ENCODE measurements at regions not wholly inside any gene's neighbourhood (a gene's known extent, or its start where the extent isn't known, plus 50 kb on each side); places are given as distances from the start of the nearest gene placed in this dataset.

GRCh38 chr2:23203383-23203782, 181.6 kb upstream of the KLHL29 start:
- ATAC-seq (no peak), DNase-seq (ENCODE audit: low spot score) (no peak), FAIRE-seq (peak; percentile 32)
- Histone ChIP-seq H3K9ac (ENCODE audit: insufficient read depth, low read depth, low read length) (no peak overlapping the region), H3K27me3 (ENCODE audit: control insufficient read depth in 1 of 2, insufficient read depth in 2 of 2, low read length in 2 of 2) (no peaks in the 10 kb centered on the region; a peak in 1 of 5 replicates), H3K9me3 (ENCODE audit: low read length) (no peaks in the 10 kb centered on the region), H3K79me2 (ENCODE audit: insufficient read depth, low read length) (no peaks in the 10 kb centered on the region), H3K36me3 (replicated peaks in 1 of 2; ENCODE audit: control insufficient read depth in 1 of 2, insufficient read depth in 2 of 2, low read length in 2 of 2) (no peaks in the 10 kb centered on the region), H4K20me1 (ENCODE audit: insufficient read depth, low read length) (no peaks in the 10 kb centered on the region), H3K4me3 (replicated peaks in 1 of 3; ENCODE audit: insufficient read depth in 1 of 3, low read depth in 2 of 3, low read length in 3 of 3) (no peak overlapping the region), H3K4me2 (ENCODE audit: low read depth, low read length) (no peak overlapping the region), H3K4me1 (ENCODE audit: insufficient read depth, low read length) (peaks cover 15% of the 10 kb centered on the region), H2AFZ (ENCODE audit: low read length) (no peak overlapping the region), H3K27ac (ENCODE audit: extremely low read length, insufficient read depth, low read length) (no peak overlapping the region)
- in situ Hi-C loops (cut with HindIII; ENCODE audit: extremely low pct_ligation_motif_present, low pct_unique_long_range_greater_than_20kb) (no loop called here), intact Hi-C loops (cut with micrococcal nuclease; ENCODE audit: unreplicated experiment) (no loop called here)
- TF ChIP-seq, protein P1, sequence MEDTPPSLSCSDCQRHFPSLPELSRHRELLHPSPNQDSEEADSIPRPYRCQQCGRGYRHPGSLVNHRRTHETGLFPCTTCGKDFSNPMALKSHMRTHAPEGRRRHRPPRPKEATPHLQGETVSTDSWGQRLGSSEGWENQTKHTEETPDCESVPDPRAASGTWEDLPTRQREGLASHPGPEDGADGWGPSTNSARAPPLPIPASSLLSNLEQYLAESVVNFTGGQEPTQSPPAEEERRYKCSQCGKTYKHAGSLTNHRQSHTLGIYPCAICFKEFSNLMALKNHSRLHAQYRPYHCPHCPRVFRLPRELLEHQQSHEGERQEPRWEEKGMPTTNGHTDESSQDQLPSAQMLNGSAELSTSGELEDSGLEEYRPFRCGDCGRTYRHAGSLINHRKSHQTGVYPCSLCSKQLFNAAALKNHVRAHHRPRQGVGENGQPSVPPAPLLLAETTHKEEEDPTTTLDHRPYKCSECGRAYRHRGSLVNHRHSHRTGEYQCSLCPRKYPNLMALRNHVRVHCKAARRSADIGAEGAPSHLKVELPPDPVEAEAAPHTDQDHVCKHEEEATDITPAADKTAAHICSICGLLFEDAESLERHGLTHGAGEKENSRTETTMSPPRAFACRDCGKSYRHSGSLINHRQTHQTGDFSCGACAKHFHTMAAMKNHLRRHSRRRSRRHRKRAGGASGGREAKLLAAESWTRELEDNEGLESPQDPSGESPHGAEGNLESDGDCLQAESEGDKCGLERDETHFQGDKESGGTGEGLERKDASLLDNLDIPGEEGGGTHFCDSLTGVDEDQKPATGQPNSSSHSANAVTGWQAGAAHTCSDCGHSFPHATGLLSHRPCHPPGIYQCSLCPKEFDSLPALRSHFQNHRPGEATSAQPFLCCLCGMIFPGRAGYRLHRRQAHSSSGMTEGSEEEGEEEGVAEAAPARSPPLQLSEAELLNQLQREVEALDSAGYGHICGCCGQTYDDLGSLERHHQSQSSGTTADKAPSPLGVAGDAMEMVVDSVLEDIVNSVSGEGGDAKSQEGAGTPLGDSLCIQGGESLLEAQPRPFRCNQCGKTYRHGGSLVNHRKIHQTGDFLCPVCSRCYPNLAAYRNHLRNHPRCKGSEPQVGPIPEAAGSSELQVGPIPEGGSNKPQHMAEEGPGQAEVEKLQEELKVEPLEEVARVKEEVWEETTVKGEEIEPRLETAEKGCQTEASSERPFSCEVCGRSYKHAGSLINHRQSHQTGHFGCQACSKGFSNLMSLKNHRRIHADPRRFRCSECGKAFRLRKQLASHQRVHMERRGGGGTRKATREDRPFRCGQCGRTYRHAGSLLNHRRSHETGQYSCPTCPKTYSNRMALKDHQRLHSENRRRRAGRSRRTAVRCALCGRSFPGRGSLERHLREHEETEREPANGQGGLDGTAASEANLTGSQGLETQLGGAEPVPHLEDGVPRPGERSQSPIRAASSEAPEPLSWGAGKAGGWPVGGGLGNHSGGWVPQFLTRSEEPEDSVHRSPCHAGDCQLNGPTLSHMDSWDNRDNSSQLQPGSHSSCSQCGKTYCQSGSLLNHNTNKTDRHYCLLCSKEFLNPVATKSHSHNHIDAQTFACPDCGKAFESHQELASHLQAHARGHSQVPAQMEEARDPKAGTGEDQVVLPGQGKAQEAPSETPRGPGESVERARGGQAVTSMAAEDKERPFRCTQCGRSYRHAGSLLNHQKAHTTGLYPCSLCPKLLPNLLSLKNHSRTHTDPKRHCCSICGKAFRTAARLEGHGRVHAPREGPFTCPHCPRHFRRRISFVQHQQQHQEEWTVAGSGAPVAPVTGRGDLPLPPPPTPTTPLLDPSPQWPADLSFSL (CRISPR knock-in tag; IDR thresholded peaks at IDR 0.05): peak; percentile 86
- TF ChIP-seq, protein P2, sequence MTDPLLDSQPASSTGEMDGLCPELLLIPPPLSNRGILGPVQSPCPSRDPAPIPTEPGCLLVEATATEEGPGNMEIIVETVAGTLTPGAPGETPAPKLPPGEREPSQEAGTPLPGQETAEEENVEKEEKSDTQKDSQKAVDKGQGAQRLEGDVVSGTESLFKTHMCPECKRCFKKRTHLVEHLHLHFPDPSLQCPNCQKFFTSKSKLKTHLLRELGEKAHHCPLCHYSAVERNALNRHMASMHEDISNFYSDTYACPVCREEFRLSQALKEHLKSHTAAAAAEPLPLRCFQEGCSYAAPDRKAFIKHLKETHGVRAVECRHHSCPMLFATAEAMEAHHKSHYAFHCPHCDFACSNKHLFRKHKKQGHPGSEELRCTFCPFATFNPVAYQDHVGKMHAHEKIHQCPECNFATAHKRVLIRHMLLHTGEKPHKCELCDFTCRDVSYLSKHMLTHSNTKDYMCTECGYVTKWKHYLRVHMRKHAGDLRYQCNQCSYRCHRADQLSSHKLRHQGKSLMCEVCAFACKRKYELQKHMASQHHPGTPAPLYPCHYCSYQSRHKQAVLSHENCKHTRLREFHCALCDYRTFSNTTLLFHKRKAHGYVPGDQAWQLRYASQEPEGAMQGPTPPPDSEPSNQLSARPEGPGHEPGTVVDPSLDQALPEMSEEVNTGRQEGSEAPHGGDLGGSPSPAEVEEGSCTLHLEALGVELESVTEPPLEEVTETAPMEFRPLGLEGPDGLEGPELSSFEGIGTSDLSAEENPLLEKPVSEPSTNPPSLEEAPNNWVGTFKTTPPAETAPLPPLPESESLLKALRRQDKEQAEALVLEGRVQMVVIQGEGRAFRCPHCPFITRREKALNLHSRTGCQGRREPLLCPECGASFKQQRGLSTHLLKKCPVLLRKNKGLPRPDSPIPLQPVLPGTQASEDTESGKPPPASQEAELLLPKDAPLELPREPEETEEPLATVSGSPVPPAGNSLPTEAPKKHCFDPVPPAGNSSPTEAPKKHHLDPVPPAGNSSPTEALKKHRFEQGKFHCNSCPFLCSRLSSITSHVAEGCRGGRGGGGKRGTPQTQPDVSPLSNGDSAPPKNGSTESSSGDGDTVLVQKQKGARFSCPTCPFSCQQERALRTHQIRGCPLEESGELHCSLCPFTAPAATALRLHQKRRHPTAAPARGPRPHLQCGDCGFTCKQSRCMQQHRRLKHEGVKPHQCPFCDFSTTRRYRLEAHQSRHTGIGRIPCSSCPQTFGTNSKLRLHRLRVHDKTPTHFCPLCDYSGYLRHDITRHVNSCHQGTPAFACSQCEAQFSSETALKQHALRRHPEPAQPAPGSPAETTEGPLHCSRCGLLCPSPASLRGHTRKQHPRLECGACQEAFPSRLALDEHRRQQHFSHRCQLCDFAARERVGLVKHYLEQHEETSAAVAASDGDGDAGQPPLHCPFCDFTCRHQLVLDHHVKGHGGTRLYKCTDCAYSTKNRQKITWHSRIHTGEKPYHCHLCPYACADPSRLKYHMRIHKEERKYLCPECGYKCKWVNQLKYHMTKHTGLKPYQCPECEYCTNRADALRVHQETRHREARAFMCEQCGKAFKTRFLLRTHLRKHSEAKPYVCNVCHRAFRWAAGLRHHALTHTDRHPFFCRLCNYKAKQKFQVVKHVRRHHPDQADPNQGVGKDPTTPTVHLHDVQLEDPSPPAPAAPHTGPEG (CRISPR knock-in tag; IDR thresholded peaks at IDR 0.05): no peak
- POLR2A ChIA-PET: no interaction called here
- CTCF ChIA-PET (ENCODE audit: low intra/inter-chr PET ratio, low total read pairs): no interaction called here
- no TSS peak for BruUV-seq (replicated peaks)

Data from HepG2 (cell line).